Colon (tissue), 2 donors: ENCODE measurements at regions not wholly inside any gene's neighbourhood (a gene's known extent, or its start where the extent isn't known, plus 50 kb on each side); places are given as distances from the start of the nearest gene placed in this dataset.

Experiments
- FAIRE-seq: peaks from 2 replicates; lab custom pipeline; 2012; peaks lifted over from hg19 to GRCh38; lab: Jason Lieb, UNC
- donor health status: control.
- donor health status: control.

- FAIRE-seq: no peak
These were observed 242.1 kb upstream of the PWP1 start for GRCh38 chr12:107443320-107444090.

- no peak for FAIRE-seq
These were observed 240.8 kb upstream of the PWP1 start for GRCh38 chr12:107444771-107445170.

DNA sequence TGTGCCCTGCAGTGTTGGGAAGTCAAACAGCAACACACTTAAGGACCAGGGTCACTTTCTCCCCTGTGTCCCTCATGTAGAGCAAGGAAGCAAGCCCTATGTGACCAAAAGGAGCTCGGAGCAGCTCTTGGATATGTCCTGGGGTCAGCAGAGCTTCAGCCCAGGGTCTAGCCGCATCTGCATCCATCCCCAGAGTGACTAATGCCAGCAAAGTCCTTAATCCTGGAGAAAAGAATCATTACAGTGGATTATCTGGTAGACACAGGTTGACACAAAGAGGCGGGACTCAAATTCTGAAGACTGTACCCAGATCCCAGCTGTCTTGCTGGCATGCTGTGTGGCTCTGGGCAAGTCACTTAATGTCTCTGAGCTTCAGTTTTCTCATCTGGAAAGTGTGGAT lies 239.1 kb upstream of the PWP1 start:
- no peak for FAIRE-seq

DNA sequence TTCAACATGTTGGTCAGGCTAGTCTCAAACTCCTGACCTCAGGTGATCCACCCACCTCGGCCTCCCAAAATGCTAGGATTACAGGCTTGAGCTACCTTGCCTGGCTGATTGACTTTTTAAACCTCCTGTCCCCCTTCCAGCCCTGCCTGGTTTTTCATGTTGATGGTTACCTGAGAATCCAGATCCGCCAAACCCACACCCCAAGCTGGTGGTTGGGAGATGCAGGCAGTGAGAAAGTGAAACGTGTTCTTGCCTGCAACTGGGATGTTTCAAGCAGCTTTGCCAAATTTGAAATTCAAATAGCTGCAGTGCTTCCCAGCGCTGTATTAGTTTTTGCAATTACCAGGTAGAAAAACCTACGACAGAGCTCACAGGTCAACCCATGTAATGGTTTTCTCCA lies 238.3 kb upstream of the PWP1 start:
- no peak for FAIRE-seq

DNA sequence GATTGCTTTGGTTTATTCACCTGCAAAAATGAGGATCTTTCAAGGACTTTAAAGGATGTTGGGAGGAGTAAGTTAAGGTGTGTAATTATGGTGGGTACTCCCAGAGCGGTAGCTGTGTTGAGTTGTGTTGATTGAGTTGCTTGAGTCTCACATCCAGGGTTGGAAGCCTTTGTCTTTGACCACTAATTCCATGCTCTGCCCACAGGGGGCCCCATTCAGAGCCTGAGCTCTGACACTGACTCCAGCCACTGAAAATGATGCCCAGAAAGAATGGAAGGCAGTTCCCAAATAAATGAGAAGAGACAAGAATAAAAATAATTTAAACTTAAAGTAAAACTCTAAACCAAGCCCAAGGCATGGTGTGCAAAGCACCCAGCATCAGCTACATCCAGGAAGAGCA lies 237.4 kb upstream of the PWP1 start:
- no peak for FAIRE-seq

GRCh38 chr12:107449891-107450290 lies 235.7 kb upstream of the PWP1 start:
- no peak for FAIRE-seq

- no peak for FAIRE-seq
These were observed 235.1 kb upstream of the PWP1 start for GRCh38 chr12:107450541-107450940.

GRCh38 chr12:107451246-107451645 lies 234.4 kb upstream of the PWP1 start:
- no peak for FAIRE-seq

- FAIRE-seq: no peak
These were observed 231.3 kb upstream of the PWP1 start for GRCh38 chr12:107454109-107454830.

- no peak for FAIRE-seq
These were observed 228.2 kb upstream of the PWP1 start for GRCh38 chr12:107457362-107457935.

DNA sequence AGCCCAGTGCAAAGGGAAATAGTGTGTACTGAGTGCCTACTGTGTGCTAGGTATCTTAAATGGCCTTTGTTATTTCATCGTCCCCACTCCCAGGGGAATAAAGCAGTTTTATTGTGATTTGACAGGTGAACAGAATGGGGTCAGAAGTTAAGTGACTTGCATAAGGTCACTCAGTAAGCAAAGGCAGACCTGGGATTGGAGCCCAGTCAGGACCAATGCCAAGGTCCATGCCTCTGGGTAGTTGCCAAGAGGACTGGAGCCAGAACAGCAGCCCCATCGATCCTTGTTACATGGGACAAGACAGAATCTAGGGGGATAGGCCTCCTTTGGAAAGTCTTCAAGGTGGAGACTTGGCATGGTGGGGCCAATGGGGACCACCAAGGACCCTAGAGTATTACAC lies 227.4 kb upstream of the PWP1 start:
- FAIRE-seq: no peak

- no peak for FAIRE-seq
These were observed 226.6 kb upstream of the PWP1 start for GRCh38 chr12:107458990-107459389.

DNA sequence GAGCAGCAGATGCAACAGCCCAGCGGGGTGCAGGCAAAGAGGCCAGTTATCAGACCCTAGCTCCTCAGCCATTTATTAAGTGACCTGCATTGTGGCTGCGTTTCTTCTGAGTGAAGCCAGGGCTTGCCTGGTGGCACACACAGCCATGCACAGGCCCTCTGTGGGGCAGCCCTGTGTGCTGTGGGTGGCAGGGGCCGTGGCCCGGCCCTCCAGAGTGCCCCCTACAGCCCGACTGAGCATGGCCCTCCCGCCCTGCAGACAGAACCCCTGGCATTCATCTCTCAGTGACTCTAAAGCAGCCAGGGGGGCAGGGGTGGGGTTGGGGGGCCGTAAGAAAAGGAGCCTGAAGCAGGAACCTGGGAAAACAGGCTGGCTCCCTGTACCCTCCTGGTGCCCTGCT lies 226.0 kb upstream of the PWP1 start:
- no peak for FAIRE-seq

GRCh38 chr12:107461222-107461975 lies 224.2 kb upstream of the PWP1 start:
- FAIRE-seq: no peak

DNA sequence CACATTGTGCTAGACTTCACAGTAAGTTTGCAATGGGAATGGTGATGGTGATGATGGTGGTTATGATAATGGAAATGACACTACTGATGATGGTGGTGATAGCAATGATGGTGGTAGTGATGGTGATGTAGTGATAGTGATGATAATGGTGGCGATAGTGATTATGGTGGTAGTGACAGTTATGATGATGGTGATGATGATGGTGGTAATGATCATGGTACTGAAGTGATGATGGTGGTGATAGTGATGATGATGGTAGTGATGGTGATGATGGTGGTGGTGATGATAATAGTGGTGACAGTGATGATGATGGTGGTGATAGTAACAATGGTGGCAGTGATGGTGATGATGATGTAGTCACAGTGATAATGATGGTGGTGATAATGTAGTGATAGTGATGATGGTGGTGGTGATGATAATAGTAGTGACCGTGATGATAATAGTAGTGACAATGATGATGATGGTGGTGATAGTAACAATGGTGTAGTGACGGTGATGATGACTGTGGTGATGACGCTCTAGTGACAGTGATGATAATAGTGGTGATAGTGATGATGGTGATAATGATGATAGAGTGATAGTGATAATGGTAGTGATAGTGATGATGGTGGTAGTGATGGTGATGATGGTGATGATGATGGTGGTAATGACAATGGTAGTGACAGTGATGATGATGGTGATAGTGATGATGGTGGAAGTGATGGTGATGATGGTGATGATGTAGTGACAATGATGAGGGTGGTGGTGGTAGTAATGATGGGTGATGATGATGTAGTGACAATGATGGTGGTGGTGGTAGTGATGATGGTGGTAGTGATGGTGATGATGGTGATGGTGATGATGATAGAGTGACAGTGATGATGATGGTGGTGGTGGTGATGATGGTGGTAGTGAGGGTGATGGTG lies 222.9 kb upstream of the PWP1 start:
- FAIRE-seq: no peak

- FAIRE-seq: no peak
These were observed 221.0 kb upstream of the PWP1 start for GRCh38 chr12:107464644-107465043.

DNA sequence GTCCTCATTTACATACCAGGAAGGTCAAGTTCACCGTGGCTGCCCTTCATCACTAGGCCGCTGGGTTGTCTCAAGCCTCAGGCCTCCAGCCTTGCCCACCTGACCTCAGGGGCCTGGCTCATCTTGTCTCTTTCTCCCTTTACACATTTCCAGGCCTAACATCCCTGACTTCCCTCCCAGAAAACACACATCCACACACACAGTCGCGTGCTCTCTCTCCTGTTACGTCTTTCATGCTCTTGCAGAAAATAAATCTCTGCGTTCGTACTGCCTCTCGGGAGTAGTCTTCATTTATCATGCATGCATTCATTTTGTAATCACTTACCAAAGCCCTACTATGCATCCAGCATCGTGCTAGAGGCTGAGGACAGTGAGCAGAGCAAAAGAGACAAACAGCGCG lies 220.0 kb upstream of the PWP1 start:
- FAIRE-seq: no peak

DNA sequence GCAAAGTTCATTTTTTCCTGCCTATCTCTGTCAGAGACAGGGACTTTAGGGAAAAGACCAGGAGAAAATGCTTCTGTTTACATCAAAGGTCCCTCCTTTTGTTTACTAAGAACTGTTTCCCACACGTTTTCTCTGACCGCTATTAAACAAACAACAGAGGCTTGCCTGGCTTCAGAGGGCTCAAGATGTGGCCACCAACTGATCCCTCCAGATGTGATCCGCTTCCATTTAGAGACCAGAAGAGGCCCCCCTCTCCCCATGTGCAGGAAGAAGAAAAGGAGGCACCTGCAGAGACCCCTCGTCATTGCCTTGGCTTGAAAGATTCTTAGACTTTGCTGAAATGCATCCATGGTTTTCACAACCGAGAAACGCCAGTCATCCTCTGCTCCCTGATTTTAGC lies 217.9 kb upstream of the PWP1 start:
- no peak for FAIRE-seq

DNA sequence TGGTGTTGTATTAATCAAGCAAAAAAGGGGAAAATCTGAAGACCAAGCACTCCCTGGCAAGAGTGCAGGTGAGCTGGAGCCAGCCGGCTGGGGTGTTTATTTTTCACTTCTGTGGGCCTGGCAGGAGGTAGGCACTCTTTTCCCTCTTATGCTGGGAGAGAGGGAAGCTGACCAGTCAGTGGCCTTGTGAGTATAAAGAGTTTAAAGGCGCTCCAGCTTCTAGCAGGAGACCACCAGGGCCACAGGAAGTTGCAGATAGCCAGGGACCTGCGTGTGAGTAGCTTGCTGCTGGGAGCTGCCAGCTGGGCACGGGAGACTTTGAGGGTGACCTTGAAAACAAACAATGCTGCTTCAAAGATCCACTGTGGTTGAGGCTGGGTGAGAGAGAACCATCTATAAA lies 217.4 kb upstream of the PWP1 start:
- no peak for FAIRE-seq

DNA sequence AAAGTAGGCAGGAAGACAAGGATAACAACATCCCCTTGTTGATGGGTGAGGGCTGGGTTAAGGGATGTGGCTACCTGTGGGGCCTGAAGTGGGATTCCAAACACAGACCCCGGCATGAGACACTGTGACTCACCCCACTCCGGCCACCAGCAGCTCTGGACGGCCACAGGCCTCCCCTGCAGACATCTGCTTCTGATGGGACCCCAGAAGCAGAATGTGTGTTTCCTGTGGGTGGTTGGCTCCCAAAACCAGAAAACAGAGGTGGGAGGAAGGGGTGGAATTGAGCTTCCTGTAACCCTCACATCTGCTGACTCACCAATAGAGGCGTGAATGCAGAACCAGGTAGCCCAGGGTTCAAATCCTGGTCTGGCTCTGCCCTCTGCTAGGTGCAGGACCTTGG lies 216.6 kb upstream of the PWP1 start:
- no peak for FAIRE-seq

GRCh38 chr12:107470645-107471044 lies 215.0 kb upstream of the PWP1 start:
- no peak for FAIRE-seq

GRCh38 chr12:107472308-107472707 lies 213.3 kb upstream of the PWP1 start:
- FAIRE-seq: no peak
